ENCODE measurements at regions not wholly inside any gene's neighbourhood (a gene's known extent, or its start where the extent isn't known, plus 50 kb on each side); places are given as distances from the start of the nearest gene placed in this dataset.

DNA sequence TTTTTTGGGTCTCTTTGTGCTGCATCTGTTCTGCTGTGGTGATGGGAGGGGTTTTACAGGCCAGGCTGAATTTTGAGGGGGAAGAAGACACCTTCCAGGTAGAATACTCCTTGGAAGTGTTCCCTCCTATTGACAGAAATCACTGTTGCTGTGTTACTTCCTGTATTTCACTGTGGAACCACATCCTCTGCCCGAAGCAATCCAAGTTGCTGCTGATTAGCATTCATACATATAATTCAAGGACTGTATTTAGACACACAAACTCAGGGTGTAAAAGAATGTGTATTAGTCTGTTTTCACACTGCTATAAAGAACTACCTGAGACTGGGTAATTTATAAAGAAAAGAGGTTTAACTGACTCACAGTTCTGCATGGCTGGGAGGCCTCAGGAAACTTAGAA is 50.6 kb upstream of the TMEM244 start:
- no peak for DNase-seq

Data from stimulated activated CD4-positive, alpha-beta T cell treated with anti-CD3 and anti-CD28 coated beads, Interleukin-2, amount 100 ng/mL, for 24 hours (primary cell).